H9 (cell line): ENCODE measurements at regions not wholly inside any gene's neighbourhood (a gene's known extent, or its start where the extent isn't known, plus 50 kb on each side); places are given as distances from the start of the nearest gene placed in this dataset.

ENCODE experiments used
- DNase-seq: peaks from one replicate; pipeline ENCODE4 v3.0.0-alpha.2; 2017
- H2AFZ ChIP-seq: one replicate; pipeline ENCODE4 v1.6.1; 2013; ENCODE audit warnings: mild to moderate bottlenecking, low read length, control low read depth, moderate library complexity
- H2AK5ac ChIP-seq: 2 replicates; pipeline ENCODE4 v1.6.1; 2013; ENCODE audit warnings: low read length, control low read depth, mixed read lengths; ENCODE audit not compliant: insufficient read length
- H2BK120ac ChIP-seq: one replicate; pipeline ENCODE4 v1.6.1; 2013; ENCODE audit warnings: low read depth, mild to moderate bottlenecking, low read length, control low read depth, inconsistent platforms; ENCODE audit not compliant: poor library complexity, severe bottlenecking
- H2BK12ac ChIP-seq: 2 replicates; pipeline ENCODE4 v1.6.1; 2013; ENCODE audit warnings: low read length, control low read depth, mixed read lengths, low read depth; ENCODE audit not compliant: insufficient read length
- H2BK15ac ChIP-seq: 2 replicates; pipeline ENCODE4 v1.6.1; 2013; ENCODE audit warnings: low read depth, low read length, control low read depth
- H2BK20ac ChIP-seq: one replicate; pipeline ENCODE4 v1.6.1; 2013; ENCODE audit warnings: low read depth, mild to moderate bottlenecking, low read length, control low read depth, inconsistent platforms; ENCODE audit not compliant: poor library complexity, severe bottlenecking
- H2BK5ac ChIP-seq: 2 replicates; pipeline ENCODE4 v1.6.1; 2013; ENCODE audit warnings: low read length, control low read depth, mixed read lengths; ENCODE audit not compliant: insufficient read length
- H3K14ac ChIP-seq: 2 replicates; pipeline ENCODE4 v1.6.1; 2013; ENCODE audit warnings: low read length, control low read depth; ENCODE audit not compliant: insufficient read depth
- H3K18ac ChIP-seq: 2 replicates; pipeline ENCODE4 v1.6.1; 2013; ENCODE audit warnings: low read depth, mild to moderate bottlenecking, mixed read lengths, low read length, control low read depth; ENCODE audit not compliant: insufficient read length
- H3K23ac ChIP-seq: 2 replicates; pipeline ENCODE4 v1.6.1; 2013; ENCODE audit warnings: low read length, control low read depth, mixed read lengths, low read depth; ENCODE audit not compliant: insufficient read length
- H3K23me2 ChIP-seq: 2 replicates; pipeline ENCODE4 v1.6.1; 2013; ENCODE audit warnings: low read depth, mild to moderate bottlenecking, mixed read lengths, low read length, control low read depth; ENCODE audit not compliant: insufficient read length, poor library complexity, severe bottlenecking
- H3K27ac ChIP-seq: 2 replicates; pipeline ENCODE4 v1.5.1; 2013; ENCODE audit warnings: low read length, control low read depth, mixed read lengths, low read depth; ENCODE audit not compliant: insufficient read length
- H3K27me3 ChIP-seq: 2 replicates; pipeline ENCODE4 v1.6.1; 2013; ENCODE audit warnings: low read length, control low read depth, inconsistent platforms; ENCODE audit not compliant: insufficient read depth
- H3K4ac ChIP-seq: 2 replicates; pipeline ENCODE4 v1.6.1; 2013; ENCODE audit warnings: low read depth, mild to moderate bottlenecking, control low read depth, inconsistent platforms, low read length, moderate library complexity
- H3K4me1 ChIP-seq: 2 replicates; pipeline ENCODE4 v1.6.1; 2013; ENCODE audit warnings: low read length, control low read depth, inconsistent platforms; ENCODE audit not compliant: insufficient read depth
- H3K4me2 ChIP-seq: 2 replicates; pipeline ENCODE4 v1.6.1; 2013; ENCODE audit warnings: low read length, control low read depth, mixed read lengths; ENCODE audit not compliant: insufficient read length, insufficient read depth
- H3K56ac ChIP-seq: 2 replicates; pipeline ENCODE4 v1.6.1; 2013; ENCODE audit warnings: low read depth, mild to moderate bottlenecking, mixed read lengths, low read length, control low read depth; ENCODE audit not compliant: insufficient read length
- H3K79me1 ChIP-seq: 2 replicates; pipeline ENCODE4 v1.6.1; 2013; ENCODE audit warnings: low read depth, mild to moderate bottlenecking, moderate library complexity, low read length, control low read depth, inconsistent platforms; ENCODE audit not compliant: insufficient read depth, poor library complexity, severe bottlenecking
- H3K79me2 ChIP-seq: 2 replicates; pipeline ENCODE4 v1.6.1; 2013; ENCODE audit warnings: low read length, control low read depth, inconsistent platforms; ENCODE audit not compliant: insufficient read depth
- H3K9ac ChIP-seq: 2 replicates; pipeline ENCODE4 v1.6.1; 2013; ENCODE audit warnings: low read length, control low read depth, mixed read lengths; ENCODE audit not compliant: insufficient read length; ENCODE audit errors: extremely low read depth
- H3K9me3 ChIP-seq: one replicate; pipeline ENCODE4 v1.6.1; 2013; ENCODE audit warnings: low read depth, low read length, inconsistent platforms; ENCODE audit not compliant: control insufficient read depth
- H3T11ph ChIP-seq: one replicate; pipeline ENCODE4 v1.6.1; 2013; ENCODE audit warnings: mild to moderate bottlenecking, low read length, control low read depth, inconsistent platforms
- H4K20me1 ChIP-seq: one replicate; pipeline ENCODE4 v1.6.1; 2013; ENCODE audit not compliant: control insufficient read depth, insufficient read length, insufficient read depth
- H4K5ac ChIP-seq: 2 replicates; pipeline ENCODE4 v1.6.1; 2013; ENCODE audit warnings: low read depth, mild to moderate bottlenecking, mixed read lengths, low read length, control low read depth; ENCODE audit not compliant: insufficient read length
- H4K8ac ChIP-seq: replicated peaks from 2 replicates; pipeline ENCODE4 v1.6.1; 2013; ENCODE audit warnings: low read length, control low read depth, mixed read lengths, low read depth; ENCODE audit not compliant: insufficient read length
- H4K91ac ChIP-seq: 2 replicates; pipeline ENCODE4 v1.6.1; 2013; ENCODE audit warnings: low read depth, mild to moderate bottlenecking, moderate library complexity, mixed read lengths, low read length, control low read depth; ENCODE audit not compliant: insufficient read length
- H3K27ac Mint-ChIP-seq, 3 experiments: 2 replicates in 2 of 3; 3 replicates in 1 of 3; pipeline ENCODE4 v1.8.0; 2020 to 2021; ENCODE audit warnings: mixed read lengths in 3 of 3, mild to moderate bottlenecking in 1 of 3, moderate library complexity in 1 of 3
- H3K27me3 Mint-ChIP-seq: 2 replicates; pipeline ENCODE4 v1.8.0; 2021; ENCODE audit warnings: low read depth, mild to moderate bottlenecking, moderate library complexity, mixed read lengths
- H3K36me3 Mint-ChIP-seq, 3 experiments: 2 replicates in 2 of 3; 3 replicates in 1 of 3; pipeline ENCODE4 v1.8.0; 2020 to 2021; ENCODE audit warnings: low read depth in 3 of 3, mixed read lengths in 3 of 3; ENCODE audit not compliant: insufficient read depth in 1 of 3
- H3K4me1 Mint-ChIP-seq, 2 experiments: 2 replicates each; pipeline ENCODE4 v1.8.0; 2020; ENCODE audit warnings: mixed read lengths in 2 of 2
- H3K4me3 Mint-ChIP-seq, 2 experiments: 2 replicates in 1 of 2; 3 replicates in 1 of 2; pipeline ENCODE4 v1.8.0; 2020 to 2021; ENCODE audit warnings: mild to moderate bottlenecking in 2 of 2, mixed read lengths in 2 of 2, moderate library complexity in 1 of 2
- H3K9me3 Mint-ChIP-seq, 2 experiments: 2 replicates in 1 of 2; 3 replicates in 1 of 2; pipeline ENCODE4 v1.8.0; 2020; ENCODE audit warnings: mild to moderate bottlenecking in 2 of 2, mixed read lengths in 2 of 2, moderate library complexity in 1 of 2
- CTCF ChIP-seq: fragments of 200-600 bp; sonication (generic); conservative IDR thresholded peaks from 3 replicates; pipeline ENCODE4 v1.8.0; 2021; ENCODE audit warnings: antibody characterized with exemption, mild to moderate bottlenecking
- WGBS: extraction: QIAGEN DNeasy Blood & Tissue Kit; methylation state at CpG from one replicate; pipeline ENCODE4 v1.1.7; 2013; ENCODE audit warnings: missing lambda C conversion rate, low lambda C conversion rate, mixed read lengths; ENCODE audit not compliant: insufficient read length; ENCODE audit errors: extremely low coverage; 5-methylcytosine and 5-hydroxymethylcytosine counted together

GRCh38 chr2:217743407-217743806 lies 259.4 kb downstream of the TNS1 start:
- H3K18ac ChIP-seq, result no peak overlapping the region
- H2BK15ac ChIP-seq, result no peak overlapping the region
- H4K5ac ChIP-seq, result no peak overlapping the region
- no peak overlapping the region for H3K9ac ChIP-seq
- H2BK20ac ChIP-seq, result no peak overlapping the region
- H3K56ac ChIP-seq, result no peak overlapping the region
- WGBS, result no CpG with 5 or more reads among the region's 2 CpGs
- no peaks in the 10 kb centered on the region for H3K23me2 ChIP-seq
- no peak for DNase-seq
- no peaks in the 10 kb centered on the region for H3K27me3 ChIP-seq
- no peaks in the 10 kb centered on the region for H3K79me2 ChIP-seq
- no peak for TF ChIP-seq CTCF
- no peak overlapping the region for H4K8ac ChIP-seq
- H2BK5ac ChIP-seq, result no peak overlapping the region
- H3K23ac ChIP-seq, result no peak overlapping the region
- no peak overlapping the region for H3K4me2 ChIP-seq
- peaks cover 5% of the 10 kb centered on the region for H3K27me3 Mint-ChIP-seq
- H3T11ph ChIP-seq, result no peak overlapping the region
- H3K4me3 Mint-ChIP-seq, result no peak overlapping the region
- no peak overlapping the region for H2AFZ ChIP-seq
- H3K4me1 ChIP-seq, result no peaks in the 10 kb centered on the region
- H3K9me3 Mint-ChIP-seq, result no peaks in the 10 kb centered on the region
- no peaks in the 10 kb centered on the region for H3K4me1 Mint-ChIP-seq
- no peaks in the 10 kb centered on the region for H4K20me1 ChIP-seq
- no peak overlapping the region for H3K27ac Mint-ChIP-seq
- H3K36me3 Mint-ChIP-seq, result no peaks in the 10 kb centered on the region; a peak in 1 of 7 replicates
- H3K9me3 ChIP-seq, result no peaks in the 10 kb centered on the region
- no peak overlapping the region for H3K4ac ChIP-seq
- no peaks in the 10 kb centered on the region for H3K79me1 ChIP-seq
- no peak overlapping the region for H3K14ac ChIP-seq
- H3K27ac ChIP-seq, result no peak overlapping the region
- no peak overlapping the region for H2AK5ac ChIP-seq
- H2BK120ac ChIP-seq, result no peak overlapping the region
- no peak overlapping the region for H4K91ac ChIP-seq
- no peak overlapping the region for H2BK12ac ChIP-seq
